DOHH2 (cell line): ENCODE measurements at regions not wholly inside any gene's neighbourhood (a gene's known extent, or its start where the extent isn't known, plus 50 kb on each side); places are given as distances from the start of the nearest gene placed in this dataset.

Source experiments
- CTCF ChIP-seq: fragments of 200-600 bp; sonication (generic); IDR thresholded peaks from one replicate; pipeline ENCODE4 v1.5.1; 2014; ENCODE audit warnings: antibody characterized with exemption, mild to moderate bottlenecking, low read depth, low read length; ENCODE audit not compliant: poor library complexity, severe bottlenecking
- EZH2phosphoT487 ChIP-seq: fragments of 200-600 bp; sonication (generic); IDR thresholded peaks from 2 replicates; pipeline ENCODE4 v1.6.1; 2017; ENCODE audit warnings: borderline replicate concordance, mild to moderate bottlenecking, antibody characterized with exemption, low read length, moderate library complexity, mixed read lengths

GRCh38 chr9:14399756-14400657, 86.1 kb upstream of the NFIB start:
- no peak for TF ChIP-seq CTCF
- no peak for TF ChIP-seq EZH2phosphoT487
